PFSK-1 (cell line): ENCODE measurements at regions not wholly inside any gene's neighbourhood (a gene's known extent, or its start where the extent isn't known, plus 50 kb on each side); places are given as distances from the start of the nearest gene placed in this dataset.

Source experiments
- FOXP2 ChIP-seq: optimal IDR thresholded peaks from 2 replicates; pipeline ENCODE3; 2011; ENCODE audit warnings: borderline replicate concordance, control low read depth, inconsistent platforms; ENCODE audit not compliant: insufficient read depth; ENCODE audit errors: extremely low read length, extremely low read depth
- POLR2AphosphoS5 ChIP-seq: IDR thresholded peaks from 2 replicates; pipeline ENCODE4 v1.6.1; 2012; ENCODE audit warnings: low read depth, mild to moderate bottlenecking, control low read depth, low read length, moderate library complexity
- REST ChIP-seq, 2 experiments: IDR thresholded peaks; 2 replicates each; pipeline versions ENCODE4 v1.6.1 to v1.8.0; 2011 to 2012; ENCODE audit warnings: low read depth in 2 of 2, low read length in 2 of 2, control low read depth in 1 of 2, inconsistent platforms in 1 of 2, mild to moderate bottlenecking in 1 of 2, moderate library complexity in 1 of 2; ENCODE audit not compliant: insufficient read depth in 1 of 2
- SIN3A ChIP-seq: IDR thresholded peaks from 2 replicates; pipeline ENCODE4 v1.6.1; 2012; ENCODE audit warnings: mild to moderate bottlenecking, low read length, moderate library complexity, borderline replicate concordance; ENCODE audit not compliant: insufficient read depth
- TAF1 ChIP-seq: IDR thresholded peaks from 2 replicates; pipeline ENCODE4 v1.6.1; 2012; ENCODE audit warnings: low read length, control low read depth, borderline replicate concordance; ENCODE audit not compliant: insufficient read depth

- TF ChIP-seq REST (IDR thresholded peaks at IDR 0.05; ENCODE audit: insufficient read depth in 1 of 2, low read depth in 2 of 2, low read length in 2 of 2), result no peak
- no peak for TF ChIP-seq SIN3A
- TF ChIP-seq TAF1, result no peak
- no peak for TF ChIP-seq POLR2AphosphoS5
Measured at GRCh38 chr7:92888-93672, 99.3 kb upstream of the FAM20C start.

- TF ChIP-seq FOXP2 (no peak), TAF1 (no peak), SIN3A (no peak), POLR2AphosphoS5 (no peak), REST (IDR thresholded peaks at IDR 0.05; ENCODE audit: insufficient read depth in 1 of 2, low read depth in 2 of 2, low read length in 2 of 2) (no peak)
Measured at GRCh38 chr7:94251-94801, 98.0 kb upstream of the FAM20C start.

- no peak for TF ChIP-seq FOXP2
- no peak for TF ChIP-seq SIN3A
- no peak for TF ChIP-seq TAF1
- no peak for TF ChIP-seq REST (IDR thresholded peaks at IDR 0.05; ENCODE audit: insufficient read depth in 1 of 2, low read depth in 2 of 2, low read length in 2 of 2)
- TF ChIP-seq POLR2AphosphoS5, result no peak
Measured at GRCh38 chr7:95180-95862, 97.0 kb upstream of the FAM20C start.

GRCh38 chr7:95863-96260 is 96.5 kb upstream of the FAM20C start:
- TF ChIP-seq TAF1 (no peak), SIN3A (no peak), REST (IDR thresholded peaks at IDR 0.05; ENCODE audit: insufficient read depth in 1 of 2, low read depth in 2 of 2, low read length in 2 of 2) (no peak), POLR2AphosphoS5 (no peak), FOXP2 (no peak)
